ENCODE measurements at regions not wholly inside any gene's neighbourhood (a gene's known extent, or its start where the extent isn't known, plus 50 kb on each side); places are given as distances from the start of the nearest gene placed in this dataset.
"Not testable (repeated sequence)": the region's sequence is repeated elsewhere in the genome, so short reads cannot be mapped to it uniquely, and the experiment has no call there.

- TF ChIP-seq, protein P1, sequence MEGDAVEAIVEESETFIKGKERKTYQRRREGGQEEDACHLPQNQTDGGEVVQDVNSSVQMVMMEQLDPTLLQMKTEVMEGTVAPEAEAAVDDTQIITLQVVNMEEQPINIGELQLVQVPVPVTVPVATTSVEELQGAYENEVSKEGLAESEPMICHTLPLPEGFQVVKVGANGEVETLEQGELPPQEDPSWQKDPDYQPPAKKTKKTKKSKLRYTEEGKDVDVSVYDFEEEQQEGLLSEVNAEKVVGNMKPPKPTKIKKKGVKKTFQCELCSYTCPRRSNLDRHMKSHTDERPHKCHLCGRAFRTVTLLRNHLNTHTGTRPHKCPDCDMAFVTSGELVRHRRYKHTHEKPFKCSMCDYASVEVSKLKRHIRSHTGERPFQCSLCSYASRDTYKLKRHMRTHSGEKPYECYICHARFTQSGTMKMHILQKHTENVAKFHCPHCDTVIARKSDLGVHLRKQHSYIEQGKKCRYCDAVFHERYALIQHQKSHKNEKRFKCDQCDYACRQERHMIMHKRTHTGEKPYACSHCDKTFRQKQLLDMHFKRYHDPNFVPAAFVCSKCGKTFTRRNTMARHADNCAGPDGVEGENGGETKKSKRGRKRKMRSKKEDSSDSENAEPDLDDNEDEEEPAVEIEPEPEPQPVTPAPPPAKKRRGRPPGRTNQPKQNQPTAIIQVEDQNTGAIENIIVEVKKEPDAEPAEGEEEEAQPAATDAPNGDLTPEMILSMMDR (IDR thresholded peaks at IDR 0.05): not testable (repeated sequence)
- TF ChIP-seq POLR2A, POLR2AphosphoS5, EP300 (IDR thresholded peaks at IDR 0.05): not testable (repeated sequence)
These were observed 128.4 kb downstream of the FOXD4L6 start for GRCh38 chr9:40999952-41000700.

Measured in sigmoid colon (tissue), 4 donors.